B cell (primary cell): ENCODE measurements at regions not wholly inside any gene's neighbourhood (a gene's known extent, or its start where the extent isn't known, plus 50 kb on each side); places are given as distances from the start of the nearest gene placed in this dataset.

Source experiments
- ATAC-seq: fragments of 200-7000 bp; cut with Tn5 transposase; one replicate; pipeline ENCODE4 v1.10.0; 2021; ENCODE audit warnings: low read depth, mild to moderate bottlenecking, moderate number of reproducible peaks, moderate library complexity
- CTCF ChIA-PET: fragments of 350-600 bp; sonication (Branson Sonifier 250); formaldehyde crosslinking; loops from one replicate; lab custom pipeline; 2021; ENCODE audit warnings: antibody characterized with exemption, inconsistent platforms; lab: Charles Lee
- POLR2A ChIA-PET: fragments of 350-600 bp; sonication (Branson Sonifier 250); formaldehyde crosslinking; loops from one replicate; lab custom pipeline; 2021; ENCODE audit warnings: antibody characterized with exemption; lab: Charles Lee
- DNase-seq: peaks from one replicate; pipeline ENCODE4 v3.0.0; 2013
- H2AFZ ChIP-seq: 2 replicates; pipeline ENCODE4 v1.6.1; 2012; ENCODE audit warnings: mild to moderate bottlenecking, low read depth, low read length; ENCODE audit not compliant: insufficient read depth, poor library complexity, severe bottlenecking
- H3K27ac ChIP-seq, 2 donors: 1 replicate in 1 of 2; 2 replicates in 1 of 2; pipeline ENCODE4 v1.5.1; 2012 to 2013; ENCODE audit warnings: low read length in 2 of 2, mild to moderate bottlenecking in 2 of 2, moderate library complexity in 1 of 2
- H3K27me3 ChIP-seq, 4 experiments: fragments of 200-600 bp in 1 of 4; sonication (generic) in 1 of 4; replicated peaks in 1 of 4; 1 replicate in 2 of 4; 2 replicates in 2 of 4; pipeline versions ENCODE4 v1.6.1 to v1.7.0; 2013 to 2016; ENCODE audit warnings: low read length in 3 of 4, mild to moderate bottlenecking in 2 of 4, mixed read lengths in 1 of 4, moderate library complexity in 1 of 4; ENCODE audit not compliant: insufficient read depth in 4 of 4, control insufficient read depth in 3 of 4; ENCODE audit errors: control extremely low read depth in 1 of 4
- H3K36me3 ChIP-seq, 2 experiments: replicated peaks in 1 of 2; 1 replicate in 1 of 2; 2 replicates in 1 of 2; pipeline versions ENCODE4 v1.6.1 to v1.7.1; 2013; ENCODE audit warnings: low read length in 1 of 2; ENCODE audit not compliant: insufficient read depth in 2 of 2, control insufficient read depth in 1 of 2; ENCODE audit errors: control extremely low read depth in 1 of 2, extremely low read depth in 1 of 2
- H3K4me1 ChIP-seq, 2 donors: fragments of 200-600 bp in 1 of 2; sonication (generic) in 1 of 2; 1 replicate in 1 of 2; 2 replicates in 1 of 2; pipeline versions ENCODE4 v1.5.1 to v1.6.1; 2013 to 2017; ENCODE audit warnings: low read length in 2 of 2; ENCODE audit not compliant: control insufficient read depth in 2 of 2, insufficient read depth in 2 of 2
- H3K4me2 ChIP-seq: replicated peaks from 2 replicates; pipeline ENCODE3; 2012; ENCODE audit warnings: mild to moderate bottlenecking, low read depth, low read length; ENCODE audit not compliant: poor library complexity, severe bottlenecking
- H3K4me3 ChIP-seq, 5 experiments: fragments of 200-600 bp in 1 of 5; sonication (generic) in 1 of 5; 1 replicate in 3 of 5; 2 replicates in 2 of 5; pipeline versions ENCODE4 v1.5.1 to v1.7.0; 2011 to 2016; ENCODE audit warnings: low read length in 4 of 5, mild to moderate bottlenecking in 4 of 5, low read depth in 2 of 5, control low read depth in 1 of 5, moderate library complexity in 1 of 5; ENCODE audit not compliant: insufficient read depth in 1 of 5; ENCODE audit errors: control extremely low read depth in 1 of 5, extremely low read depth in 1 of 5
- H3K79me2 ChIP-seq: fragments of 200-600 bp; sonication (generic); one replicate; pipeline ENCODE4 v1.6.0; 2016; ENCODE audit warnings: low read length; ENCODE audit not compliant: control insufficient read depth, insufficient read depth
- H3K9ac ChIP-seq: fragments of 200-600 bp; sonication (generic); 2 replicates; pipeline ENCODE4 v1.6.1; 2017; ENCODE audit warnings: mild to moderate bottlenecking, low read length, moderate library complexity
- H3K9me3 ChIP-seq, 3 donors: one replicate each; pipeline versions ENCODE4 v1.6.1 to v1.7.1; 2013; ENCODE audit warnings: low read length in 2 of 3; ENCODE audit not compliant: control insufficient read depth in 2 of 3, insufficient read depth in 1 of 3; ENCODE audit errors: control extremely low read depth in 1 of 3
- H4K20me1 ChIP-seq: 2 replicates; pipeline ENCODE4 v1.6.0; 2012; ENCODE audit warnings: mild to moderate bottlenecking, low read length; ENCODE audit not compliant: insufficient read depth, control insufficient read depth, poor library complexity, severe bottlenecking
- H3K27ac Mint-ChIP-seq: one replicate; pipeline ENCODE4 v1.8.0; 2021; ENCODE audit warnings: mixed read lengths
- H3K27me3 Mint-ChIP-seq: one replicate; pipeline ENCODE4 v1.8.0; 2021; ENCODE audit warnings: mixed read lengths
- H3K4me1 Mint-ChIP-seq: one replicate; pipeline ENCODE4 v1.8.0; 2021; ENCODE audit warnings: mixed read lengths
- H3K4me3 Mint-ChIP-seq: one replicate; pipeline ENCODE4 v1.8.0; 2021; ENCODE audit warnings: mixed read lengths
- H3K9me3 Mint-ChIP-seq: one replicate; pipeline ENCODE4 v1.8.0; 2022; ENCODE audit warnings: mixed read lengths; ENCODE audit not compliant: insufficient read depth
- CTCF ChIP-seq: fragments of 200-600 bp; IDR thresholded peaks from one replicate; pipeline ENCODE4 v1.8.0; 2022; ENCODE audit warnings: antibody characterized with exemption, mild to moderate bottlenecking
- EZH2 ChIP-seq: IDR thresholded peaks from 2 replicates; pipeline ENCODE4 v1.6.1; 2012; ENCODE audit warnings: borderline replicate concordance, low read depth, mild to moderate bottlenecking, moderate library complexity, low read length; ENCODE audit not compliant: insufficient read depth, poor library complexity, severe bottlenecking
- WGBS: methylation state at CpG from one replicate; pipeline ENCODE4 v1.1.5; 2013; ENCODE audit warnings: missing lambda C conversion rate; ENCODE audit not compliant: insufficient coverage; 5-methylcytosine and 5-hydroxymethylcytosine counted together
- intact Hi-C: fragments of 100-400 bp; cut with micrococcal nuclease; formaldehyde crosslinking; loops from one replicate; pipeline ENCODE4 v1.10.0; 2022

GRCh38 chr3:64365877-64366276, 140.6 kb upstream of the PRICKLE2 start:
- Histone ChIP-seq H4K20me1 (no peaks in the 10 kb centered on the region), H3K36me3 (no peaks in the 10 kb centered on the region), H3K9me3 (no peaks in the 10 kb centered on the region), H3K79me2 (no peaks in the 10 kb centered on the region), H3K4me2 (no peak overlapping the region), H3K4me1 (no peaks in the 10 kb centered on the region), H3K27me3 (no peaks in the 10 kb centered on the region), H3K27ac (no peak overlapping the region), H3K4me3 (no peak overlapping the region), H3K9ac (no peak overlapping the region), H2AFZ (no peak overlapping the region)
- POLR2A ChIA-PET = no interaction called here
- no peak for TF ChIP-seq EZH2
- TF ChIP-seq CTCF = no peak
- Mint-ChIP-seq H3K27me3 (peaks cover 10% of the 10 kb centered on the region), H3K4me1 (no peaks in the 10 kb centered on the region), H3K27ac (no peak overlapping the region), H3K9me3 (no peaks in the 10 kb centered on the region), H3K4me3 (no peak overlapping the region)
- 86% methylated on average over 2 of the region's 5 CpGs for WGBS
- CTCF ChIA-PET = no interaction called here
- DNase-seq (no peak), ATAC-seq (no peak)
- intact Hi-C loops = no loop called here

GRCh38 chr3:64363842-64364241, 138.6 kb upstream of the PRICKLE2 start:
- H3K27ac ChIP-seq = no peak overlapping the region
- WGBS = 100% methylated on average over 1 of the region's 1 CpG

More at GRCh38 chr3:64363842-64364241, 138.6 kb upstream of the PRICKLE2 start:
- Mint-ChIP-seq H3K4me3 (no peak overlapping the region), H3K9me3 (no peaks in the 10 kb centered on the region), H3K27ac (no peak overlapping the region), H3K4me1 (no peaks in the 10 kb centered on the region), H3K27me3 (peaks cover 7% of the 10 kb centered on the region)
- Histone ChIP-seq H3K9ac (no peak overlapping the region), H4K20me1 (no peaks in the 10 kb centered on the region), H3K9me3 (no peaks in the 10 kb centered on the region), H3K4me2 (no peak overlapping the region), H3K4me3 (no peak overlapping the region), H3K79me2 (no peaks in the 10 kb centered on the region), H3K27me3 (no peaks in the 10 kb centered on the region), H3K4me1 (no peaks in the 10 kb centered on the region), H3K36me3 (no peaks in the 10 kb centered on the region), H2AFZ (no peak overlapping the region)
- ChIA-PET CTCF (interaction anchor here (1.2 kb wide), 1 partner anchor 9 kb away, joined by 4 read pairs; no protein-coding TSS in a partner anchor), POLR2A (no interaction called here)
- TF ChIP-seq EZH2 = no peak
- TF ChIP-seq CTCF = no peak
- no peak for ATAC-seq
- intact Hi-C loops = no loop called here
- no peak for DNase-seq
